BJ (cell line): ENCODE measurements at regions not wholly inside any gene's neighbourhood (a gene's known extent, or its start where the extent isn't known, plus 50 kb on each side); places are given as distances from the start of the nearest gene placed in this dataset.

Source experiments
- CTCF ChIA-PET: fragments of 350-600 bp; formaldehyde crosslinking; extraction: SDS; loops from one replicate; lab custom pipeline; 2021; ENCODE audit warnings: antibody characterized with exemption, inconsistent platforms; lab: Yijun Ruan, JAX
- POLR2A ChIA-PET: fragments of 300-600 bp; sonication (Branson Sonifier 250); formaldehyde crosslinking; extraction: SDS; loops from one replicate; lab custom pipeline; 2021; ENCODE audit warnings: antibody characterized with exemption; lab: Charles Lee
- DNase-seq: peaks from one replicate; pipeline ENCODE4 v3.0.0-alpha.2; 2011; ENCODE audit warnings: low read depth
- H3K27me3 ChIP-seq: 2 replicates; pipeline ENCODE4 v1.6.0; 2011; ENCODE audit warnings: low read length; ENCODE audit not compliant: control insufficient read depth, insufficient read depth
- H3K36me3 ChIP-seq: 2 replicates; pipeline ENCODE4 v1.5.1; 2011; ENCODE audit warnings: low read length; ENCODE audit not compliant: control insufficient read depth, insufficient read depth
- H3K4me3 ChIP-seq: 2 replicates; pipeline ENCODE4 v1.5.1; 2011; ENCODE audit warnings: low read depth, mild to moderate bottlenecking, control low read depth, low read length
- TF ChIP-seq, protein P1 (sequence below): IDR thresholded peaks from 2 replicates; pipeline ENCODE4 v1.5.1; 2011; ENCODE audit warnings: low read depth, mild to moderate bottlenecking, control low read depth, inconsistent platforms, low read length, moderate library complexity; ENCODE audit not compliant: insufficient read depth

DNA sequence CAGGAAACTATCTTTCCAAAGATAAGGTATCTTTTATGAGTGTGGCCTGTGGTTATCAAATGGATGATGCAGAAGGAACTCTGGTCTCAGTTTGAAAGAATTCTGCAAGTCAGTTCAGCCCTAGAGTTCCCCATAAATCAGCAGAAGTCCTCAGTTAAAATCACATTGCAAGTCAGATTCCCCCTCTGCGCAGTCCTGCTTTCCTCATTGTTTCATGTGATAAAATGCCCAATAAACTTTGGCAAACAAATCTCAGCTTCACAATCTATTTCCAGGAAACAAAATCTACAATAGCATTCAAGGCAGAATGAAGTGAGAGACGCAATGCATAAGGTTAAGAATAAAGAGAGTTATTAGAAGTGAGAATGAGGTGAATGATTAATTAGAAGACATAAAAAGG, 216.3 kb upstream of the KLHL1 start:
- TF ChIP-seq, protein P1, sequence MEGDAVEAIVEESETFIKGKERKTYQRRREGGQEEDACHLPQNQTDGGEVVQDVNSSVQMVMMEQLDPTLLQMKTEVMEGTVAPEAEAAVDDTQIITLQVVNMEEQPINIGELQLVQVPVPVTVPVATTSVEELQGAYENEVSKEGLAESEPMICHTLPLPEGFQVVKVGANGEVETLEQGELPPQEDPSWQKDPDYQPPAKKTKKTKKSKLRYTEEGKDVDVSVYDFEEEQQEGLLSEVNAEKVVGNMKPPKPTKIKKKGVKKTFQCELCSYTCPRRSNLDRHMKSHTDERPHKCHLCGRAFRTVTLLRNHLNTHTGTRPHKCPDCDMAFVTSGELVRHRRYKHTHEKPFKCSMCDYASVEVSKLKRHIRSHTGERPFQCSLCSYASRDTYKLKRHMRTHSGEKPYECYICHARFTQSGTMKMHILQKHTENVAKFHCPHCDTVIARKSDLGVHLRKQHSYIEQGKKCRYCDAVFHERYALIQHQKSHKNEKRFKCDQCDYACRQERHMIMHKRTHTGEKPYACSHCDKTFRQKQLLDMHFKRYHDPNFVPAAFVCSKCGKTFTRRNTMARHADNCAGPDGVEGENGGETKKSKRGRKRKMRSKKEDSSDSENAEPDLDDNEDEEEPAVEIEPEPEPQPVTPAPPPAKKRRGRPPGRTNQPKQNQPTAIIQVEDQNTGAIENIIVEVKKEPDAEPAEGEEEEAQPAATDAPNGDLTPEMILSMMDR: no peak
- CTCF ChIA-PET: no interaction called here
- H3K27me3 ChIP-seq: no peaks in the 10 kb centered on the region
- H3K4me3 ChIP-seq: no peak overlapping the region
- DNase-seq: no peak
- POLR2A ChIA-PET: no interaction called here
- H3K36me3 ChIP-seq: no peaks in the 10 kb centered on the region

DNA sequence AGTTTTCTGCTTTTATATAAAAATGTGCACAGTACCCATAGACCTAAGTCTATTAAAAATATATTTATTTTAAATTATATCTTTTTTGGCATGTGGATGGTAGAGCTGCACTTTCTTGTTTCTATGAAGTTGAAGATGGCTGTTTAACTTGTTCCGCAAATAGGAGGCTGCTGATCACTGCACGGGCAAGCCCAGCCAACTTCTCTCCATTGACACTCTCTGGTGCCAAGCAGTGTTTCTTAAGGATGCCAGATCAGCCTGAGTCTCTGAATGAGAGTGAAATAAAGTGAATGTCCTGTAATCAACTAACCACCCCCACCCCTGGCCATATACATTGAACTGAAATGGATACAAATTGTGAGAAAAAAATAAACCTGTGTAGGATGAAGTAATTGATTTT, 202.9 kb upstream of the KLHL1 start:
- CTCF ChIA-PET: no interaction called here
- DNase-seq: no peak

DNA sequence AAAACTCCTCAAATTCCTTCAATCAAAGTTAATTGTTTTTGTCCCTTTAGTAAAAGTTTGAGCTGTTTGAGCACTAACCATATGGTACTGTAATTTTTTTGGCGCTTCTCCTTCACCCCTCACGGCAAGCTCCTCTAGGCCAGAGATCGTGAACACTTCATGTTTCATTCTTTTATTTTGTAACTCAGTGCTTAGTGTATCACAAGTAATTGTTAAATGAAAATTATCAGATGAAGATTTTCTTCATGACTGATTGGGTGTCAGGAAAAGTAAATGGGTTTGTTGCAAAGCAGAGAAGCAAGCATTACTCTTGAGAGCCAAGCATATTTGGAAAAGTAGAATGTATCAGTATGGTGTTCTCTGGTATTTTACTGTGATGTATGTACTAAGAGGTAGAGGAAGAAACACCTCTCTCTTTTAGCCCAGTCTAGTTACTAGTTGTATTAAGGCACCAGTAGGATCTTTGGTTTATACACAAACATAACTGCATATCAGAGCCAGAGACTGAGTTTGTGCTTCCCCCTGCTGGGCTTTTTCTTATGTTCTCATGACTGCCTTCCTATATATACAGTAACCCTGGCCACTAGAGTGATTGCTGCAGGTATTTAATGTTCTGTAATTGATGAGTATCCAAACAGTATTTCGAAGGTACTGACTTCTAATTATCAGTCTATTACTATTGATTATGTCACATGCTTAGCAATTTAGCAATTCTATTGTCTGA, 202.3 kb upstream of the KLHL1 start:
- ChIA-PET POLR2A (no interaction called here), CTCF (no interaction called here)
- H3K36me3 ChIP-seq: no peaks in the 10 kb centered on the region
- H3K27me3 ChIP-seq: no peaks in the 10 kb centered on the region
- H3K4me3 ChIP-seq: no peak overlapping the region
- TF ChIP-seq, protein P1: no peak
- no peak for DNase-seq

More for the DNA sequence above, 202.9 kb upstream of the KLHL1 start:
- no peaks in the 10 kb centered on the region for H3K36me3 ChIP-seq
- no peaks in the 10 kb centered on the region for H3K27me3 ChIP-seq
- no peak overlapping the region for H3K4me3 ChIP-seq
- TF ChIP-seq, protein P1: no peak
- POLR2A ChIA-PET: no interaction called here

DNA sequence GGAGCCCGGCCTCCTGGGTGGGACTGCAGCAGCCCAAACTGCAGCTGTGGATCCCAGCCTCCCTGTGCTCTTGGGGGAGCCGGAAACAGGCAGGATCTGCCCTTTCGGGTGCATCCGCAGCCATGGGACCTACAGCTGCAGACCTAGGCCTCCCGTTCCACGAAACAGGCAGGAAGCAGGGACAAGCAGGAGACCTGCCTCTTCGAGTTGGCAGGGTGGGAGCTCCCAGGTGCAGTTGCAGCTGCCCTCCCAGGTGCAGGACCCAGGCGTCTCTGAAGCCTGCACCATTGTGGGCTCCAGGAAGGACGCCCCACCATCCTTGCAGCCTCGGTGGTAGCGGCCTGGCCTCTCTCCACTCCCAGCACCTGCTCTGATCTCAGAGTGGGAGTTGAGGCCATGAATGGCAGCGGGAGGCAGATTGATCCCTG, 189.0 kb upstream of the KLHL1 start:
- Histone ChIP-seq H3K36me3 (no peaks in the 10 kb centered on the region), H3K27me3 (no peaks in the 10 kb centered on the region), H3K4me3 (no peak overlapping the region)
- DNase-seq: no peak
- POLR2A ChIA-PET: no interaction called here
- CTCF ChIA-PET: no interaction called here
- TF ChIP-seq, protein P1: no peak

DNA sequence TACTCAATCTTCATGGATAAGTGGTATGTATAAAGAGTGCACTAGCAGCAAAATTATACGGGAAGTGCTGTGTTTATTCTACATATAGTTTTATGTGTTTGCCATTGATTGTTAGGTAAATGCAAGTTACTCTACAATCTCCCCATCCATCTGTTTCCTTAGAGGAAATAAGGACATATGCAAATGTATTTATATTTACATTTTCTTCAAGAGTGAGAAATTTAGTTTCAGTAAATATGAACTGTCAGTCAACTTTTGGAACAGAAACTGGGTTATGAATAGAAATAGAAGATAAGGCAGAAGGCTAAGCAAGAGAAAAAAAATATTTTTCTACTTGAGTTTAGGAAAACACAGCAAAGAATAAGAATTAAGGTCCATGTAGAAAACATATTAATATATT, 176.1 kb upstream of the KLHL1 start:
- H3K27me3 ChIP-seq: no peaks in the 10 kb centered on the region
- CTCF ChIA-PET: no interaction called here
- DNase-seq: no peak
- TF ChIP-seq, protein P1: no peak
- POLR2A ChIA-PET: no interaction called here
- H3K36me3 ChIP-seq: no peaks in the 10 kb centered on the region
- no peak overlapping the region for H3K4me3 ChIP-seq
